ENCODE measurements at regions not wholly inside any gene's neighbourhood (a gene's known extent, or its start where the extent isn't known, plus 50 kb on each side); places are given as distances from the start of the nearest gene placed in this dataset.
"Not testable (repeated sequence)": the region's sequence is repeated elsewhere in the genome, so short reads cannot be mapped to it uniquely, and the experiment has no call there.

- FAIRE-seq (no peak), DNase-seq (ENCODE audit: insufficient read length, low spot score) (no peak)
Observed at GRCh38 chr9:81372628-81373191, 316.6 kb downstream of the TLE1 start.

DNA sequence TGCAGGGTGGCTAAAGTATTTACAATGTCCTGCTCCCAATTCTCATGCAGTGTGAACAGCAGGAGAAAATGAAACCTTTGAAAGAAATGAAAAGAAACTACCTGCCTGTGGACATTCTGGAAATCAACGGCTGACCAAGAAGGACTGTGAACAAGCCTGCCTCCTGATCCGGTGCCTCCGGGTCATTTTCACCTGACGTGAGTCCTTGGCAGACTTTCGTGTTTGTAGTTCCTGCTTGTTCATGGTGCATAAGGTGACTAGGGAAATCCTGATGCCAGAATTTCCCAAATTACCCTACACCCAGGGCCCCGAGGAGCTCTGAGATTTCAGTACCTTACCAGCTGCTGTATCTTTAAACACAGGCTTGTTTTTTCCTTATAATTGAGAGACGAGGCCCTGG lies 317.5 kb downstream of the TLE1 start:
- no peak for DNase-seq (ENCODE audit: insufficient read length, low spot score)
- FAIRE-seq = no peak

GRCh38 chr9:81370650-81371049 lies 318.7 kb downstream of the TLE1 start:
- no peak for FAIRE-seq
- DNase-seq (ENCODE audit: insufficient read length, low spot score) = no peak

DNA sequence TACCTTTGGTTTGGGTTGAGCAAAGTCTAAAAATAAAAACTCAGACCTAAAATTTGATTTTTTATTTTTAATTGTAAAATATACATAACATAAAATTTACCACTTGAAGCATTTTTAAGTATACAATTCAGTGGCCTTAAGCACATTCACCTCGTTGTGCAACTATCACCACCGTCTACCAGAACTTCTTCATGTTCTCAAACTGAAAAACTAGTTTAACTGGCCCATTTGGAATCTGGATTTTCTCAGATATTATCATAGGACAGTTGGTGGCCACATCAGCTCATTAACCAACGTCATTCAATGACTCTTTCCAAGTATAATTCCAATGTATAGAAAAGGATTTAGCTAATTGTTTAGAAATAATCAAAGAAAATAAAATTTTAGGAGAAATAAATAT lies 319.3 kb downstream of the TLE1 start:
- FAIRE-seq (no peak), DNase-seq (ENCODE audit: insufficient read length, low spot score) (no peak)

DNA sequence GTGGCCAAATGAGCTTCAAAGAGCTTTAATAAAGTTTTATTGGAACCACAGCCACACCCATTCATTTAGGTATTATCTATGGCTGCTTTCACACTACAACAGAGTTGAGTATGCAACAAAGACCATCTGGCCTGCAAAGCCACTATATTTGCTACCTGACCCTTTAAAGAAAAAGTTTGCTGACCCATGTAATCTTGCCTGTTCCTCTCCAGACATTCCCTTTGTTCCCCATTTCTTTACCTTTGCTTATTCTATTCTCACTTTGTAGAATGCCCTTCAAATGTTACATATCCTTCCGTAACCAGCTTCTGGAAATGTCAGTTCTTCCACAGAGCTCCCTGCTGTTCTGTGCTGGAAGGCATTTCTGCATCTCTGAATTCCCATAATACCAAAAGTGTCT lies 320.2 kb downstream of the TLE1 start:
- DNase-seq (ENCODE audit: insufficient read length, low spot score) (no peak), FAIRE-seq (no peak)

DNA sequence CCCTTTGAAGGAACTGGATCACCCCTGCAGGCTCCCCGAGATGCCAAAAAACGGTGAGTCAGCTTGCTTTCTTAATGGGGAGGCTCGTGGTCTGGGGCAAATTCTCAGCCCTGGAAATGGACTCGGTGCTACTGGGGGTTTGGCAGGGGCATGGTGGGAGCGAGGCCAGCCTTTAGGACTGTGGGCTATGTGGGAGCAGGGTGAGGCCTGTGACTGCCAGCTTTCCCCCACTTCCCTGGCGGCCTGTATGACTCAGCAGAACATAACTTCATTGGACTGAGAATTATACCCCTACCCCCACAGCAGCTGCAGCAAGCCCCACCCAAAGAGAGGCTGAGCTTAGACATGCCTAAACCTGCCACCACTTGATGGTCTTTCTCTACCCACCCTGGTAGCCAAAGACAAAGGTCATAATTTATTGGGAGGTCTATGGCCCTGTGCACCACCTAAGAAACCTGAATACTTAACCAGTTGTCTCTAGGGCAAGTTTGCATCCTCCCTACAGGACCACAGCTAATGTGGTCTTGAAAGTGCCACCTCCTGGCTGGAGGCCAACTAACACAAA lies 325.3 kb downstream of the TLE1 start:
- FAIRE-seq = no peak
- DNase-seq (ENCODE audit: insufficient read length, low spot score) = no peak

- FAIRE-seq = no peak
- no peak for DNase-seq (ENCODE audit: insufficient read length, low spot score)
Observed at GRCh38 chr9:81361296-81361695, 328.1 kb downstream of the TLE1 start.

GRCh38 chr9:81351166-81351565 lies 338.2 kb downstream of the TLE1 start:
- FAIRE-seq (no peak), DNase-seq (ENCODE audit: insufficient read length, low spot score) (no peak)

GRCh38 chr9:81344366-81344765 lies 345.0 kb downstream of the TLE1 start:
- DNase-seq (ENCODE audit: insufficient read length, low spot score) (no peak), FAIRE-seq (no peak)

DNA sequence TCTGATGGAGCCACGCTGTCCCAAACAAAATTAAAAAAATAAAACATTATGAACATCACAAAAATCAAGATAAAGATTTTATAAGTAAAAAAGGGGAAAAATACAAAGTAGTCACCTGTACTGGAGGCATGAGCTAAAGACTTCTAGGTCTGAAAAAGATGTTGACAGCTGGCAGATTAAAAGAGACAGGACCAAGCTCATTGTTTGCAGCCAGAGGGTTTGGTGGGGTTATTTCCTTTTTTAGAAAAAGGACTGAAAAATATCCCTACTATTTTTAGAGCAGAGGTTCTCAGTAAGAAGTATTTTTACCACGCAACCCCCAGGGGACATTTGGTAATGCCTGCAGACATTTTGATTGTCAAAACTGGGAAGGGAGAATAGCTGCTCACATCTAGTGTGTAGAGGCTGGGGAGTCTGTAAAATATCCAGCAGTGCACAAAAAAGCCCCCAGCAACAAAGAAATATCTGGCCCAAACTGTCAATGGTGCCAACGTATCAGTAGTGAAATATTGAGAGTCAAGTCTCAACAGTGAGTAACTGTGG lies 353.4 kb downstream of the TLE1 start:
- DNase-seq (ENCODE audit: insufficient read length, low spot score) (no peak), FAIRE-seq (no peak)

- FAIRE-seq (no peak), DNase-seq (ENCODE audit: insufficient read length, low spot score) (no peak)
Observed at GRCh38 chr9:81321551-81321950, 367.8 kb downstream of the TLE1 start.

DNA sequence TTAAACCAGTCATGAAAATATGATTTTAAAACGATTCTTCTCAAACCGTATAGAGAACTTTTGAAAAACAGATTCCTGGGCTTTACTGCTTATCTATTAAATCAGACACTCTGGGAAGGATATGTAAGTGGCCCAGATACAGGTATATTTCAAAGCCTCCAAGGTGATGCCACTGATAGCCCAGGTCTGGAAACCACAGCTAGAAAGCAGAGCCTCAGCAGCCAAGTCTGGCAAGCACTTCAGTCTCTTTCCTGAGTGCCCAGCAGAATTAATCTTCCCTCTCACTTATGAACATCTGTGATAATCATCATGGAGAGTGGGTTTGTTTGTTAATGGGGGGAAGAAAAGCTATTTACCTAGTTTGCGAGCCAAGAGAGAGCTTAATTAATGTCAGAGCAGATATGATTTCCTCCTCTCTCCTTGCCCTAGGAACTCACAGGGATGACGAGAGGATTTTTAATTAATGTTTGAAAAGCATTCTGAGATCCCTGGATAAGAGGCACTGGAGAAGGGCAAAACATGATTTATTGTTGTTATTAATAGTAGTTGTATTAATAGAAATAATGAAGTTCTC lies 368.4 kb downstream of the TLE1 start:
- DNase-seq (ENCODE audit: insufficient read length, low spot score) (no peak), FAIRE-seq (no peak)

GRCh38 chr9:81318571-81318970 lies 370.8 kb downstream of the TLE1 start:
- FAIRE-seq = no peak
- DNase-seq (ENCODE audit: insufficient read length, low spot score) = no peak

- FAIRE-seq (no peak), DNase-seq (ENCODE audit: insufficient read length, low spot score) (no peak)
Observed at GRCh38 chr9:81317939-81318338, 371.4 kb downstream of the TLE1 start.

- FAIRE-seq (no peak), DNase-seq (ENCODE audit: insufficient read length, low spot score) (no peak)
Observed at GRCh38 chr9:81317223-81317622, 372.1 kb downstream of the TLE1 start.

DNA sequence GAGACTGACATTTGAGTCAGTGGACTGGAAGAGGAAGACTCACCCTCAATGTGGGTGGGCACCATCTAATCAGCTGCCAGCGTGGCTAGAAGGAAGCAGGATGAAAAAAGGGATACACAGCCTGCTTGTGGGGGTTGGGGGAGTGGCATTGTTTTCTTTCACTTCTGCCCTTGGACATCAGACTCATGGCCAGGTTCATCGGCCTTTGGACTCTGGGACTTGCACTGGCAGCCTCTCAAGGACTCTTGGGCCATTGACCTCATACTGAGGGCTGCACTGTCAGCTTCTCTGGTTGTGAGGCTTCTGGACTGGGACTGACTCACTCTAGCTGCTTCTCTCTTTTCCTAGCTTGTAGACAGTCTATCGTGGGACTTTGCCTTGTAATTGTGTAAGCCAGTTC lies 374.9 kb downstream of the TLE1 start:
- DNase-seq (ENCODE audit: insufficient read length, low spot score) (no peak), FAIRE-seq (no peak)

- FAIRE-seq = no peak
- DNase-seq (ENCODE audit: insufficient read length, low spot score) = no peak
Observed at GRCh38 chr9:81313877-81314276, 375.5 kb downstream of the TLE1 start.

GRCh38 chr9:81312346-81312745 lies 377.0 kb downstream of the TLE1 start:
- FAIRE-seq (no peak), DNase-seq (ENCODE audit: insufficient read length, low spot score) (no peak)

GRCh38 chr9:81308404-81308803 lies 380.9 kb downstream of the TLE1 start:
- no peak for FAIRE-seq
- DNase-seq (ENCODE audit: insufficient read length, low spot score) = no peak

DNA sequence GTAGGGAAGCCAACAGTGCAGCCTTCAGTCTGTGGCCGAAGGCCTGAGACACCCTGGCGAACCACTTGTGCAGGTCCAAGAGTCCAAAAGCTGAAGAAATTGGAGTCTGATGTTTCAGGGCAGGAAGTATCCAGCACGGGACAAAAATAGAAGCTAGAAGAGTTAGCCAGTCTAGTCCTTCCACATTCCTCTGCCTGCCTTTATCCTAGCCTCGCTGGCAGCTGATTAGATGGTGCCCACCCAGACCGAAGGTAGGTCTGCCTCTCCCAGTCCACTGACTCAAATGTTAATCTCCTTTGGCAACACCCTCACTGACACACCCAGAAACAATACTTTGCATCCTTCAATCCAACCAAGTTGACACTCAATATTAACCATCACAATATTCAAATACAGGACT lies 381.6 kb downstream of the TLE1 start:
- FAIRE-seq; DNase-seq (ENCODE audit: insufficient read length, low spot score): not testable (repeated sequence)

DNA sequence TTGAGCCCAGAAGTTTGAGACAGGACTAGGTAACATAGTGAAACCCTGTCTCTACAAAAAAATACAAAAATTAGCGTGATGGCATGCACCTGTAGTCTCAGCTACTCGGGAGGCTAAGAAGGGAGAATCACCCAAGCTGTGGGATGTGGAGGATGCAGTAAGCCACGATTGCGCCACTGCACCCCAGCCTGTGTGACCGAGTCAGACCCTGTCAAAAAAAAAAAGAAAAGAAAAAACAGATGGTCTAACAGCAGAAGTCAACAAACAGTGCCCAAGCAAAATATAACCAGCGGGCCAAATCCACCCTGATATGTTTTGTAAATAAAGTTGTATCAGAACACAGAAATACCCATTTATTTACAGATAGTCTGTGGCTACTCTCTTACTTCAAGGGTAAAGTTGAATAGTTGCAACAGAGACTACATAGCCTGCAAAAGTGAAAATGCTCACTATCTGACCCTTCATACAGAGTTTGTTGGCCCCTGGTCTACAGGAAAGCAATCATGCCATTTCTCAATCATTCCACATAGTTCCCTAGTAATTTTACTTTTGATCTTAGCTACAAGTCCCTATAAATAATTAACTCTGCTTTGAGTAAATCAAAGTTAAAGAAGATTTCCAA lies 383.7 kb downstream of the TLE1 start:
- DNase-seq (ENCODE audit: insufficient read length, low spot score) (no peak), FAIRE-seq (no peak)

- DNase-seq (ENCODE audit: insufficient read length, low spot score) = no peak
- FAIRE-seq = no peak
Observed at GRCh38 chr9:81303658-81304057, 385.7 kb downstream of the TLE1 start.
